Caco-2 (cell line): ENCODE measurements at regions not wholly inside any gene's neighbourhood (a gene's known extent, or its start where the extent isn't known, plus 50 kb on each side); places are given as distances from the start of the nearest gene placed in this dataset.
A peak's percentile ranks its signal among the peaks of the same experiment; 100 is the strongest.

ENCODE experiments used
- BruUV-seq: library from RNA; stranded (reverse); fragments of 400-500 nt; replicated peaks from 2 replicates; lab custom pipeline; 2021; lab: Mats Ljungman, UMichigan
- CTCF ChIA-PET: fragments of 300-600 bp; sonication (Branson Sonifier 250); formaldehyde crosslinking; loops from one replicate; lab custom pipeline; 2022; ENCODE audit warnings: antibody characterized with exemption; lab: Charles Lee
- POLR2A ChIA-PET: fragments of 300-600 bp; sonication (Branson Sonifier 250); formaldehyde crosslinking; loops from one replicate; lab custom pipeline; 2022; ENCODE audit warnings: antibody characterized with exemption; lab: Charles Lee
- DNase-seq, 2 experiments: peaks; one replicate each; pipeline versions ENCODE4 v3.0.0 to v3.0.0-alpha.2; 2020 to 2022
- H3K27me3 ChIP-seq: replicated peaks from 2 replicates; pipeline ENCODE4 v1.6.0; 2011; ENCODE audit warnings: low read length; ENCODE audit not compliant: control insufficient read depth, insufficient read depth
- H3K36me3 ChIP-seq: 2 replicates; pipeline ENCODE4 v1.5.1; 2011; ENCODE audit warnings: low read length; ENCODE audit not compliant: control insufficient read depth, insufficient read depth
- H3K4me1 ChIP-seq: fragments of 250-450 bp; sonication (Bioruptor Pico); 2 replicates; pipeline ENCODE4 v1.5.1; 2020; ENCODE audit warnings: mild to moderate bottlenecking
- H3K4me3 ChIP-seq: 2 replicates; pipeline ENCODE4 v1.5.1; 2011; ENCODE audit warnings: low read depth, mild to moderate bottlenecking, control low read depth, low read length
- H3K9me3 ChIP-seq: fragments of 250-450 bp; sonication (Bioruptor Pico); 2 replicates; pipeline ENCODE4 v1.5.1; 2020; ENCODE audit warnings: mild to moderate bottlenecking, moderate library complexity
- H3K27ac Mint-ChIP-seq: one replicate; pipeline ENCODE4 v1.8.0; 2022; ENCODE audit warnings: mixed read lengths; ENCODE audit not compliant: unreplicated experiment
- H3K27me3 Mint-ChIP-seq: one replicate; pipeline ENCODE4 v1.8.0; 2022; ENCODE audit warnings: mixed read lengths; ENCODE audit not compliant: insufficient read depth, unreplicated experiment
- H3K36me3 Mint-ChIP-seq: one replicate; pipeline ENCODE4 v1.8.0; 2022; ENCODE audit warnings: mild to moderate bottlenecking, mixed read lengths; ENCODE audit not compliant: insufficient read depth, unreplicated experiment
- H3K4me1 Mint-ChIP-seq: one replicate; pipeline ENCODE4 v1.8.0; 2022; ENCODE audit warnings: low read depth, mixed read lengths; ENCODE audit not compliant: unreplicated experiment
- H3K4me3 Mint-ChIP-seq: one replicate; pipeline ENCODE4 v1.8.0; 2022; ENCODE audit warnings: mild to moderate bottlenecking, moderate library complexity, mixed read lengths; ENCODE audit not compliant: unreplicated experiment
- H3K9me3 Mint-ChIP-seq: one replicate; pipeline ENCODE4 v1.8.0; 2022; ENCODE audit warnings: mixed read lengths; ENCODE audit not compliant: unreplicated experiment
- CTCF ChIP-seq, 2 experiments: fragments of 200-600 bp in 1 of 2; IDR thresholded peaks; 1 replicate in 1 of 2; 2 replicates in 1 of 2; pipeline versions ENCODE4 v1.5.1 to v1.8.0; 2011 to 2022; ENCODE audit warnings: antibody characterized with exemption in 1 of 2, control low read depth in 1 of 2, inconsistent platforms in 1 of 2, low read depth in 1 of 2, low read length in 1 of 2, mild to moderate bottlenecking in 1 of 2, moderate library complexity in 1 of 2; ENCODE audit not compliant: insufficient read depth in 1 of 2, severe bottlenecking in 1 of 2, unreplicated experiment in 1 of 2
- intact Hi-C: fragments of 100-400 bp; cut with micrococcal nuclease; formaldehyde crosslinking; loops from one replicate; pipeline ENCODE4 v1.10.0; 2022; ENCODE audit not compliant: unreplicated experiment

DNA sequence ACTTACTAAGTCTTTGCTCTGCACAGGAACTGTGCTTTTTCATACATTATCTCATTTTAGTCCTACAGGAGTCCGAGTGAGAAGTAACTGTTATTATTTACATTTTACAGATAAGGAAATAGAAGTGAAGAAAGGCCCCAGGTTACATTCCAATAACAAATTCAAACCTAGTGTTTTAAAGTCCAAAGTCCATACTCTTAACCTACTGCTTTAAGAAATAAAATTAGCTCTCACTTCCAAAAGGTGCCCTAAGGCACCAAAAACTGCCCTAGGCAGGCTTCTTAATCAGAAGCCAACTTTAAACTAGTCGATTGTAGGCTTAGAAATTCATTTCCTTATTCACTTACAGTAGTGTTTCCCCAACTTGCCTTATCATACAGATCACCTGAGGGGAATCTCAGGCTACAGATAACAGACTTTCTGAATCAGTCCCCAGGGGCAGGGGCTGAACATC lies 555.9 kb downstream of the DIAPH3 start:
- BruUV-seq: no TSS peak
- Mint-ChIP-seq H3K9me3 (peaks cover 26% of the 10 kb centered on the region), H3K4me3 (peak overlapping the region; percentile 55), H3K36me3 (no peaks in the 10 kb centered on the region), H3K27ac (peak overlapping the region; percentile 81), H3K4me1 (peaks cover 22% of the 10 kb centered on the region), H3K27me3 (no peaks in the 10 kb centered on the region)
- no peaks in the 10 kb centered on the region for H3K27me3 ChIP-seq
- H3K4me3 ChIP-seq: no peak overlapping the region
- no peaks in the 10 kb centered on the region for H3K36me3 ChIP-seq
- CTCF ChIA-PET: no interaction called here
- intact Hi-C loops: loop anchor here (5.0 kb wide), 2 partner anchors 69 to 164 kb away; no protein-coding TSS in a partner anchor
- no peak for TF ChIP-seq CTCF (IDR thresholded peaks at IDR 0.05; ENCODE audit: insufficient read depth in 1 of 2, low read depth in 1 of 2, low read length in 1 of 2, severe bottlenecking in 1 of 2, unreplicated experiment in 1 of 2)
- no peaks in the 10 kb centered on the region for H3K9me3 ChIP-seq
- H3K4me1 ChIP-seq: peaks cover 26% of the 10 kb centered on the region
- peak; percentile 57 to 69 for DNase-seq
- POLR2A ChIA-PET: no interaction called here

- no peak overlapping the region for H3K4me3 Mint-ChIP-seq
- POLR2A ChIA-PET: interaction anchor here (0.6 kb wide), 1 partner anchor 168 kb away, joined by 3 read pairs; no protein-coding TSS in a partner anchor
- CTCF ChIA-PET: no interaction called here
- peaks cover 22% of the 10 kb centered on the region for H3K4me1 Mint-ChIP-seq
- H3K27ac Mint-ChIP-seq: no peak overlapping the region
- Histone ChIP-seq H3K27me3 (no peaks in the 10 kb centered on the region), H3K4me1 (peaks cover 26% of the 10 kb centered on the region), H3K4me3 (no peak overlapping the region), H3K36me3 (no peaks in the 10 kb centered on the region), H3K9me3 (no peaks in the 10 kb centered on the region)
- no TSS peak for BruUV-seq
- no peaks in the 10 kb centered on the region for H3K36me3 Mint-ChIP-seq
- no peak for DNase-seq
- no peak for TF ChIP-seq CTCF (IDR thresholded peaks at IDR 0.05; ENCODE audit: insufficient read depth in 1 of 2, low read depth in 1 of 2, low read length in 1 of 2, severe bottlenecking in 1 of 2, unreplicated experiment in 1 of 2)
- intact Hi-C loops: loop anchor here (5.0 kb wide), 2 partner anchors 68 to 163 kb away; no protein-coding TSS in a partner anchor
- no peaks in the 10 kb centered on the region for H3K27me3 Mint-ChIP-seq
- peaks cover 16% of the 10 kb centered on the region for H3K9me3 Mint-ChIP-seq
Measured at GRCh38 chr13:59609421-59609820, 554.3 kb downstream of the DIAPH3 start.
